Adrenal gland (tissue), 5 donors: ENCODE measurements at regions not wholly inside any gene's neighbourhood (a gene's known extent, or its start where the extent isn't known, plus 50 kb on each side); places are given as distances from the start of the nearest gene placed in this dataset.

ENCODE experiments used
- POLR2A ChIP-seq, 2 donors: fragments of 450-650 bp; IDR thresholded peaks; one replicate each; pipeline ENCODE4 v1.6.1; 2017; ENCODE audit warnings: antibody characterized with exemption in 2 of 2, mild to moderate bottlenecking in 2 of 2, moderate library complexity in 1 of 2
- TF ChIP-seq, protein P1 (sequence below), 6 experiments: fragments of 450-650 bp in 4 of 6; fragments of 200-600 bp in 2 of 6; sonication (generic) in 1 of 6; IDR thresholded peaks; 1 replicate in 5 of 6; 2 replicates in 1 of 6; pipeline versions ENCODE4 v1.5.1 to v1.8.0; 2016 to 2021; ENCODE audit warnings: antibody characterized with exemption in 6 of 6, mild to moderate bottlenecking in 2 of 6, moderate library complexity in 1 of 6
- donor health status: DM: no; HTN: no; CAD: no.

DNA sequence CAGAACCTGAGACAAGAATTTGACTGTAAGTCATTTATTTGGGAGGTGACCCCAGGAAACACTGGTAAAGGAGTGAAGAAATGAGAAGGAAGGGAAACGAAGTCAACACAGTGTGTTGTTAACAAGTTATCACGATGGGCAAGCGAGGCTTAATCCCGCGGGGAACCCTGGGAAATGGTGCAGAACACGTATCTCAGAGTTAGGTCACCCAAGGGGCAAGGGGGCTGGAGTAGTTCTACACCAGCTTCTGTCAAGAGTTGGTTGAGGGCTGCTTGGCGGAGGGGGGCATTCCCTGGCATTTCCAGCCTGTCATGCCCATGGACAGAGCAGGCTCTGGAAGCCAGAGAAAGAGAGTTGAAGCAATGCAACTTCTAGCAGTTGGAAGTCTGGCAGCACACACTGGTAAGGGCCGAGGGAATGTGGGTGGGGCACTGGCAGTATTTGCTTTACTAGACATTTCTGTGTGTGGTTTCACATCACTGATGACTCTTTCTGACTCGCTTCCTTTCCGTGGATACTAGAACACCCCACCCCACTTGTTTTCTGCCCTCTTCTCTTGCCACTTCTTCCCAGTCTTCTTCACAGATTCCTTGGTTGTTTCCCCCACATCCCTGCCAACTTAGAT is 52.2 kb upstream of the ADGRG2 start:
- TF ChIP-seq, protein P1, sequence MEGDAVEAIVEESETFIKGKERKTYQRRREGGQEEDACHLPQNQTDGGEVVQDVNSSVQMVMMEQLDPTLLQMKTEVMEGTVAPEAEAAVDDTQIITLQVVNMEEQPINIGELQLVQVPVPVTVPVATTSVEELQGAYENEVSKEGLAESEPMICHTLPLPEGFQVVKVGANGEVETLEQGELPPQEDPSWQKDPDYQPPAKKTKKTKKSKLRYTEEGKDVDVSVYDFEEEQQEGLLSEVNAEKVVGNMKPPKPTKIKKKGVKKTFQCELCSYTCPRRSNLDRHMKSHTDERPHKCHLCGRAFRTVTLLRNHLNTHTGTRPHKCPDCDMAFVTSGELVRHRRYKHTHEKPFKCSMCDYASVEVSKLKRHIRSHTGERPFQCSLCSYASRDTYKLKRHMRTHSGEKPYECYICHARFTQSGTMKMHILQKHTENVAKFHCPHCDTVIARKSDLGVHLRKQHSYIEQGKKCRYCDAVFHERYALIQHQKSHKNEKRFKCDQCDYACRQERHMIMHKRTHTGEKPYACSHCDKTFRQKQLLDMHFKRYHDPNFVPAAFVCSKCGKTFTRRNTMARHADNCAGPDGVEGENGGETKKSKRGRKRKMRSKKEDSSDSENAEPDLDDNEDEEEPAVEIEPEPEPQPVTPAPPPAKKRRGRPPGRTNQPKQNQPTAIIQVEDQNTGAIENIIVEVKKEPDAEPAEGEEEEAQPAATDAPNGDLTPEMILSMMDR (IDR thresholded peaks at IDR 0.05) = no peak
- TF ChIP-seq POLR2A (IDR thresholded peaks at IDR 0.05) = no peak
